GM13976 (cell line): ENCODE measurements at regions not wholly inside any gene's neighbourhood (a gene's known extent, or its start where the extent isn't known, plus 50 kb on each side); places are given as distances from the start of the nearest gene placed in this dataset.

Experiments used
- DNase-seq: peaks from one replicate; pipeline ENCODE4 v3.0.0; 2012; ENCODE audit warnings: low spot score
- in situ Hi-C: fragments of 300-500 bp; cut with MboI; formaldehyde crosslinking; loops from one replicate; pipeline ENCODE4 v1.12.0; 2022; ENCODE audit warnings: low sequenced_read_pairs, mixed read lengths, inconsistent platforms; ENCODE audit not compliant: unreplicated experiment
- TF ChIP-seq, protein P1 (sequence below): IDR thresholded peaks from 2 replicates; pipeline ENCODE4 v1.5.1; 2012; ENCODE audit warnings: borderline replicate concordance, mild to moderate bottlenecking; ENCODE audit not compliant: insufficient read depth; ENCODE audit errors: extremely low read depth, missing control alignments, control extremely low read depth

DNA sequence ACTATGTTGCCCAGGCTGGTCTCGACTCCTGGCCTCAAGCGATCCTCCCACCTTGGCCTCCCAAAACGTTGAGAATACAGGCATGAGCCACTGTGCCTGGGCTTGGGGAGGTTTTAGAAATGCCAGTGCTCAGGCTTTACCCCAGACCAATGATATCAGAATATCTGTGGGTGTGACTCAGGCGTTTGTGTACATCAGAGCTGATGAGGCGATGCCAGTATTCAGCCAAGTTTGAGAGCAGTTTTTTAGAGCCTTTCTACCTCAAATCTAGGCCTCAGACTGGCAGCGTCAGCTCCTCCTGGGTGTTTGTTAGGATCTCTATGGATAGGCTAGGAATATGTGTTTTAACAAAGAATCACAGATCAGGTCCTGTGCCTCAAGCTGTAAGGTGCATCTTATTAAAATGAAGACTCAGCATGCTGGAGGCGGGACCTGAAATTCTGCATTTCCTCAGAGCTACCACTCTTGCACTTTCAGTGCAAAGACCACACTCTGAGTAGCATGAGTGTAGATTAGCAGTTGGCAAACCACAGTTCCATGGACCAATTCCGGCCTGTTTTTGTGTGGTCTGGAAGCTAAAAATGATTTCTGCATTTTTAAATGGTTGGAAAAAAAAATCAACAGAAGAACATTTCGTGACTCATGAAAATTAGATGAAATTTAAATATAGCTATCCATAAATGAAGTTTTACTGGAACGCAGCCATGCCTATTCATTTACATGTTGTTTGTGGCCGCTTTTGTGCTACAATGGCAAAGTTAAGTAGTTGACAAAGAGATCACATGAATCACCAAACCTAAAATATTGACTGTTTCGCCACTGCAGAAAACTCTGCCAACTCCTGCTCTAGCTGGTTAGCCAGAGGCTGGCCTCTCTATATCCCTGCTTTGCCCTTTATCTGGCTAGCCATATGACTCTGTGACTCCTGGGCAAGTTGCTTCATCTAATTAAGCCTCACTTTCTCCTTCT is 92.2 kb downstream of the KLF4 start:
- TF ChIP-seq, protein P1, sequence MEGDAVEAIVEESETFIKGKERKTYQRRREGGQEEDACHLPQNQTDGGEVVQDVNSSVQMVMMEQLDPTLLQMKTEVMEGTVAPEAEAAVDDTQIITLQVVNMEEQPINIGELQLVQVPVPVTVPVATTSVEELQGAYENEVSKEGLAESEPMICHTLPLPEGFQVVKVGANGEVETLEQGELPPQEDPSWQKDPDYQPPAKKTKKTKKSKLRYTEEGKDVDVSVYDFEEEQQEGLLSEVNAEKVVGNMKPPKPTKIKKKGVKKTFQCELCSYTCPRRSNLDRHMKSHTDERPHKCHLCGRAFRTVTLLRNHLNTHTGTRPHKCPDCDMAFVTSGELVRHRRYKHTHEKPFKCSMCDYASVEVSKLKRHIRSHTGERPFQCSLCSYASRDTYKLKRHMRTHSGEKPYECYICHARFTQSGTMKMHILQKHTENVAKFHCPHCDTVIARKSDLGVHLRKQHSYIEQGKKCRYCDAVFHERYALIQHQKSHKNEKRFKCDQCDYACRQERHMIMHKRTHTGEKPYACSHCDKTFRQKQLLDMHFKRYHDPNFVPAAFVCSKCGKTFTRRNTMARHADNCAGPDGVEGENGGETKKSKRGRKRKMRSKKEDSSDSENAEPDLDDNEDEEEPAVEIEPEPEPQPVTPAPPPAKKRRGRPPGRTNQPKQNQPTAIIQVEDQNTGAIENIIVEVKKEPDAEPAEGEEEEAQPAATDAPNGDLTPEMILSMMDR = no peak
- in situ Hi-C loops = no loop called here
- no peak for DNase-seq

DNA sequence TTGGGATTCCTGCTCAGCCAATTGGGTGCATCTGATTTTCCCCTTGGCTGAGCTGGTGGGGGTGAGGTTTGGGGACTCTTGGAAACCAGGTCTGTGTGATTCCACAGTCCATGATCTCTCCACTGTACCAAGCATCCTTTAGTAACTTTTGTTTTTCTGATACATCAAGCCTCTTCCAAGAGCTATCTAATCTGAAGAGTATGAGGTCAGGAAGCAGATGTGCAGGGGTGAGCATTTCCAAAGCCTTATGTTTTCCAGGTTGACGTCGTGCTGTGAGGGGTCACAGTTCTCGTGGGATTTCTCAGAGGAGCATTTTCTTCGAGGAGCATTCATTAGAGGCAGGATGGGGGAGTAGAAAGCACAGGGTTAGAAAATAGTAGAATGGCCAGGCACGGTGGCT is 95.3 kb downstream of the KLF4 start:
- TF ChIP-seq, protein P1 = no peak

DNA sequence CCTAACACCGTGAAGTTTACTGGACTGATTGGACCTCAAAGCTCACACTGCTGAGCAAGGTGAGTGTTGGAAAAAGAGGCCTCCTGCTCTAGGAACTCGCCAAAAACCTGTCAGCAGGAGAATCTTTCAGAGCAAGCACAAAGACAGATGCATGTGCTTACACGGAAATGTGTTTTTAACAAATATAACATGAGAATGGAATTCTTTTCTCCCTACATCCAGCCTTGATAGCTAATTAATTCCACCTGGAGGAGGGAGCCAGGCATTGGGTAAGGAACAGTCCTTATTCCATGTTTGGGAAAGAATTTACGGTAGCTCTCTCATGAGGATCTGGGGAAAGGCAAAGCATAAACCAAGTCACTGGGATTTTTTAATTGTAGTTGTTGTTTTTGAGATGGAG is 98.8 kb downstream of the KLF4 start:
- DNase-seq = no peak
- TF ChIP-seq, protein P1 = no peak
- in situ Hi-C loops = no loop called here

More for the DNA sequence above, 95.3 kb downstream of the KLF4 start:
- DNase-seq = no peak
- in situ Hi-C loops = no loop called here

DNA sequence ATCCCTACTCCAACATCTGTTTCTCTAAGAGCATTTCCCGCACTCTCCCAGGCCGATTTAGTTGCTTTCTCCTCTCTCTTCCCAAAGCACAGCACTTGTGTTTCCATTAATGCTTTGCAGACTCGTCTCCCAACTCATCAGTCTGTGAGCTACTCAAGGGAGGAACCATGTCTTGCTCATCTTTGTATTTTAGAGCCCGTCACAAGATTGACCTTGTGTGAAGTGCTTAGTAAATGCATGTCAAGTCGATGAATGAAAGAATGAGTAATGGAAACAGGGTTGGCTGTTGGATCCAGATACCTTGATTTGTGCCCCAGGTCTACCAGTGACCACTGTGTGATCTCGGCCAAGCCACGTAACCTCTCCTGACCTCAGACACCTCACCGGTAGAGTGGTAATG is 99.3 kb downstream of the KLF4 start:
- TF ChIP-seq, protein P1 = no peak
- in situ Hi-C loops = no loop called here
- no peak for DNase-seq

DNA sequence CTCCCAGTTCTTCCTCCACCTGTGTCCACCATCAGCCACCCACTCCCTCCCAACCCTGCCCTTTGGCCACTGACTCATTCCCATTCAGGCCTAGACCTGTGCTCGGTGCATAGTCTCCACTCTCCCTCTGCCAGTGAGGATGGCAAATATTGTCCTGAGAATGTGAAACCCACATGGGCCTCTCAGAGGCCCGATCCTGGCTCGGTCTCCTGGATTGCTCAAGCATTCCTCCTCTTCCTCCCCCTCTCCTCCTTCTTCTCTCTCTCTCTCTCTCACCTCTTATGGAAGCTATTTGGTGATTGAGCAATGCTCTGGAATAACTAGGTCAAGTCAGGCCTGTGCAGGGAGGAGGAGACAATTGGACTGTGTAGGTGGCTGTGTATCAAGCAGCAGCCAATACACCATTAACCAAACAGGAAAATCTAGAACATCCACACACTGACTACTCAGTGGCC is 99.9 kb downstream of the KLF4 start:
- no peak for DNase-seq
- in situ Hi-C loops = no loop called here
- TF ChIP-seq, protein P1 = no peak

DNA sequence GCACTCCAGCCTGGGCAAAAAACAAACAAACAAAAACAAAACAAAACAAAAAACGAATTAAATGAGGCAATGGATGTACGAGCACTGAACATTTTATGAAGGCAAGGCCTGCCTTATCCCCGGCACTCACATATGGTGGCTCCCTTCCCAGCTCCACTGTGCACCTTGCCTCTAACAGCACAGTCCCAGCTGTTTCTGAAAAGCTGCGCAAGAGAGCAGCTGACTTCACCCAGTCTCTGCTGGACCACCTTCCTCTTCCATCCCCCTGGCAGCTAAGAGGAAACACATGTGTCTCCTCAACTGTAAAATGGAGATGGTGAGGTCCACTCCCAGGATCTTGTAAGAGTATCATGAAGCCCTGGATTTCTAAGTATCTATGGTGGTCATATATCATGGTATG is 100.7 kb downstream of the KLF4 start:
- in situ Hi-C loops = no loop called here

More for the DNA sequence above, 100.7 kb downstream of the KLF4 start:
- TF ChIP-seq, protein P1 = no peak
- DNase-seq = no peak
